Stomach (tissue), 8 donors: ENCODE measurements at regions not wholly inside any gene's neighbourhood (a gene's known extent, or its start where the extent isn't known, plus 50 kb on each side); places are given as distances from the start of the nearest gene placed in this dataset.

Experiments
- DNase-seq, 2 donors: peaks; one replicate each; pipeline versions ENCODE4 v3.0.0 to v3.0.0-alpha.2; 2013 to 2019
- H3K27ac ChIP-seq, 5 donors: fragments of 200-600 bp in 4 of 5; sonication (generic) in 4 of 5; one replicate each; pipeline ENCODE4 v1.5.1; 2013 to 2019; ENCODE audit warnings: mild to moderate bottlenecking in 1 of 5, moderate library complexity in 1 of 5
- H3K27me3 ChIP-seq, 3 donors: fragments of 200-600 bp; sonication (generic); one replicate each; pipeline ENCODE4 v1.5.1; 2017 to 2019; ENCODE audit warnings: mixed run types in 1 of 3
- H3K36me3 ChIP-seq, 4 donors: fragments of 200-600 bp; sonication (generic); 1 replicate in 3 of 4; 2 replicates in 1 of 4; pipeline ENCODE4 v1.5.1; 2016 to 2019
- H3K4me1 ChIP-seq, 4 donors: fragments of 200-600 bp; sonication (generic); one replicate each; pipeline ENCODE4 v1.5.1; 2016 to 2019
- H3K4me3 ChIP-seq, 4 donors: fragments of 200-600 bp; sonication (generic) in 3 of 4; one replicate each; pipeline ENCODE4 v1.5.1; 2016 to 2019; ENCODE audit warnings: mild to moderate bottlenecking in 1 of 4
- H3K9me3 ChIP-seq, 4 donors: fragments of 200-600 bp; sonication (generic); one replicate each; pipeline ENCODE4 v1.5.1; 2016 to 2019
- CTCF ChIP-seq, 7 experiments: fragments of 450-650 bp in 4 of 7; fragments of 200-600 bp in 3 of 7; sonication (generic) in 3 of 7; IDR thresholded peaks; one replicate each; pipeline ENCODE4 v1.5.1; 2016 to 2019; ENCODE audit warnings: antibody characterized with exemption in 7 of 7, control low read depth in 2 of 7, mild to moderate bottlenecking in 1 of 7
- EP300 ChIP-seq: sonication (generic); formaldehyde crosslinking; IDR thresholded peaks from one replicate; pipeline ENCODE4 v1.6.1; 2017; ENCODE audit warnings: antibody characterized with exemption
- POLR2A ChIP-seq, 4 donors: fragments of 450-650 bp; IDR thresholded peaks; one replicate each; pipeline ENCODE4 v1.6.1; 2016; ENCODE audit warnings: antibody characterized with exemption in 4 of 4, control low read depth in 2 of 4, mild to moderate bottlenecking in 1 of 4, moderate library complexity in 1 of 4
- POLR2AphosphoS5 ChIP-seq, 3 donors: sonication (generic); formaldehyde crosslinking; IDR thresholded peaks; one replicate each; pipeline ENCODE4 v1.6.1; 2016; ENCODE audit warnings: antibody characterized with exemption in 3 of 3
- WGBS, 5 donors: extraction: QIAGEN DNeasy Blood & Tissue Kit in 3 of 5; methylation state at CpG; one replicate each; pipeline versions ENCODE4 v1.1.5 to v1.1.7; 2013 to 2018; 5-methylcytosine and 5-hydroxymethylcytosine counted together
- intact Hi-C: fragments of 100-400 bp; cut with DNase I; formaldehyde crosslinking; loops from one replicate; pipeline ENCODE4 v1.15.1; 2023; ENCODE audit warnings: low total_unique reads
- donor health status: healthy with polysubstance abuse.
- donor health status: Bipolar disorder and iron deficiency.
- donor health status: healthy.

GRCh38 chr4:173960398-173960797 is 323.1 kb downstream of the FBXO8 start:
- intact Hi-C loops = no loop called here
- no peak for DNase-seq
- no peak overlapping the region for H3K4me3 ChIP-seq
- no peaks in the 10 kb centered on the region for H3K36me3 ChIP-seq
- no peaks in the 10 kb centered on the region for H3K4me1 ChIP-seq
- H3K27me3 ChIP-seq = no peaks in the 10 kb centered on the region
- TF ChIP-seq POLR2A (IDR thresholded peaks at IDR 0.05) (no peak), CTCF (IDR thresholded peaks at IDR 0.05) (no peak), POLR2AphosphoS5 (IDR thresholded peaks at IDR 0.05) (no peak), EP300 (no peak)
- no peaks in the 10 kb centered on the region for H3K9me3 ChIP-seq
- 53 to 67% (median 56%) methylated on average over 5 of the region's 5 CpGs for WGBS, 5 donors
- no peak overlapping the region for H3K27ac ChIP-seq

- TF ChIP-seq CTCF (IDR thresholded peaks at IDR 0.05) (no peak), POLR2A (IDR thresholded peaks at IDR 0.05) (no peak), POLR2AphosphoS5 (IDR thresholded peaks at IDR 0.05) (no peak), EP300 (no peak)
- H3K9me3 ChIP-seq = no peaks in the 10 kb centered on the region
- DNase-seq = no peak
- 0 to 45% (median 9%) methylated on average over 1 of the region's 1 CpG for WGBS, 5 donors
- intact Hi-C loops = no loop called here
- H3K36me3 ChIP-seq = no peaks in the 10 kb centered on the region
- no peak overlapping the region for H3K27ac ChIP-seq
- H3K4me1 ChIP-seq = no peaks in the 10 kb centered on the region
- H3K4me3 ChIP-seq = no peak overlapping the region
- no peaks in the 10 kb centered on the region for H3K27me3 ChIP-seq
Measured at GRCh38 chr4:173958445-173958844, 325.0 kb downstream of the FBXO8 start.

GRCh38 chr4:173943547-173943946 is 339.9 kb downstream of the FBXO8 start:
- Histone ChIP-seq H3K27me3 (no peaks in the 10 kb centered on the region), H3K4me1 (no peaks in the 10 kb centered on the region), H3K27ac (no peak overlapping the region), H3K36me3 (no peaks in the 10 kb centered on the region), H3K4me3 (no peak overlapping the region), H3K9me3 (no peaks in the 10 kb centered on the region)
- intact Hi-C loops = no loop called here
- TF ChIP-seq POLR2A (IDR thresholded peaks at IDR 0.05) = no peak
- no peak for TF ChIP-seq POLR2AphosphoS5 (IDR thresholded peaks at IDR 0.05)
- no peak for TF ChIP-seq CTCF (IDR thresholded peaks at IDR 0.05)
- no peak for TF ChIP-seq EP300
- 22 to 55% (median 28%) methylated on average over 1 of the region's 1 CpG for WGBS, 5 donors
- DNase-seq = no peak

- Histone ChIP-seq H3K9me3 (no peaks in the 10 kb centered on the region), H3K36me3 (no peaks in the 10 kb centered on the region), H3K27me3 (no peaks in the 10 kb centered on the region), H3K27ac (no peak overlapping the region), H3K4me3 (no peak overlapping the region), H3K4me1 (peaks cover 0 to 10% (median 5%) of the 10 kb centered on the region in 4 donors)
- TF ChIP-seq EP300 = peak; percentile 13
- no peak for TF ChIP-seq POLR2AphosphoS5 (IDR thresholded peaks at IDR 0.05)
- no peak for TF ChIP-seq POLR2A (IDR thresholded peaks at IDR 0.05)
- DNase-seq = no peak
- intact Hi-C loops = no loop called here
- 22 to 55% (median 32%) methylated on average over 5 of the region's 5 CpGs for WGBS, 5 donors
Measured at GRCh38 chr4:173940146-173940545, 343.3 kb downstream of the FBXO8 start.

- Histone ChIP-seq H3K36me3 (no peaks in the 10 kb centered on the region), H3K4me3 (no peak overlapping the region), H3K4me1 (peaks cover 0 to 18% (median 7%) of the 10 kb centered on the region in 4 donors), H3K9me3 (no peaks in the 10 kb centered on the region), H3K27me3 (no peaks in the 10 kb centered on the region), H3K27ac (no peak overlapping the region)
- WGBS, 5 donors = 78 to 86% (median 84%) methylated on average over 2 of the region's 2 CpGs
- intact Hi-C loops = no loop called here
- DNase-seq = no peak
- TF ChIP-seq CTCF (IDR thresholded peaks at IDR 0.05) (no peak), POLR2AphosphoS5 (IDR thresholded peaks at IDR 0.05) (no peak), EP300 (no peak), POLR2A (IDR thresholded peaks at IDR 0.05) (no peak)
Measured at GRCh38 chr4:173937631-173938270, 345.7 kb downstream of the FBXO8 start.
